GM21528 (cell line): ENCODE measurements at regions not wholly inside any gene's neighbourhood (a gene's known extent, or its start where the extent isn't known, plus 50 kb on each side); places are given as distances from the start of the nearest gene placed in this dataset.
A peak's percentile ranks its signal among the peaks of the same experiment; 100 is the strongest.
"Not testable (repeated sequence)": the region's sequence is repeated elsewhere in the genome, so short reads cannot be mapped to it uniquely, and the experiment has no call there.

ENCODE experiments used
- ATAC-seq: cut with Tn5 transposase; IDR thresholded peaks from one replicate; pipeline ENCODE4 v1.9.1; 2021; ENCODE audit warnings: mild to moderate bottlenecking, moderate library complexity; ENCODE audit not compliant: unreplicated experiment, low FRiP score

DNA sequence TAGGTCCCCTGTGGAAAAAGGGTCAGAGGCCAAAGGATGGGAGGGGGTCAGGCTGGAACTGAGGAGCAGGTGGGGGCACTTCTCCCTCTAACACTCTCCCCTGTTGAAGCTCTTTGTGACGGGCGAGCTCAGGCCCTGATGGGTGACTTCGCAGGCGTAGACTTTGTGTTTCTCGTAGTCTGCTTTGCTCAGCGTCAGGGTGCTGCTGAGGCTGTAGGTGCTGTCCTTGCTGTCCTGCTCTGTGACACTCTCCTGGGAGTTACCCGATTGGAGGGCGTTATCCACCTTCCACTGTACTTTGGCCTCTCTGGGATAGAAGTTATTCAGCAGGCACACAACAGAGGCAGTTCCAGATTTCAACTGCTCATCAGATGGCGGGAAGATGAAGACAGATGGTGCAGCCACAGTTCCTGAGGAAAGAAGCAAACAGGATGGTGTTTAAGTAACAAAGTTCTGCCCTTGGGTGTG, 165.8 kb downstream of the RPIA start:
- ATAC-seq: no peak

DNA sequence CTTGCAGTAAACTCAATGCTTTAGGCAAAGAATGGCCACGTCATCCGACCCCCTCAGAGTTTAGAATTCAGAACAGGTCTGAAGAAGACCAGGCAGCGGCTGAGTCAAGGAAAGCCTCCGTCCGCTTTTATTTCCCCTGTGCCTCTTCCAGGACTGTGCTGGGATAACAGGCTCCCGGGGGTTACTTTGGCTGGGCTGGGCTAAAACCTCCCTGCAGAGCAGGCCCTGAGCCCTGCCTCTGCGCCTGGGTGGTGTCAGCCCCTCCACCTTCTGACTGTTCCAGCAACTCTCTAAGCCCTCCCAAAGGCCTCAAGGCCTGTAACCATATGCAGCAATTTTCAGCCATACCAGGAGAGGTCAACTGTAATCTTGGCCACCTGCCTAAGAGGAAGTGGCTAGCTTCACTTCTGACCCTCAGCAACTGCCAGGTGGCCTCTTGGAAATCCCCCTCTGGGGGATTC, 166.5 kb downstream of the RPIA start:
- ATAC-seq: no peak

DNA sequence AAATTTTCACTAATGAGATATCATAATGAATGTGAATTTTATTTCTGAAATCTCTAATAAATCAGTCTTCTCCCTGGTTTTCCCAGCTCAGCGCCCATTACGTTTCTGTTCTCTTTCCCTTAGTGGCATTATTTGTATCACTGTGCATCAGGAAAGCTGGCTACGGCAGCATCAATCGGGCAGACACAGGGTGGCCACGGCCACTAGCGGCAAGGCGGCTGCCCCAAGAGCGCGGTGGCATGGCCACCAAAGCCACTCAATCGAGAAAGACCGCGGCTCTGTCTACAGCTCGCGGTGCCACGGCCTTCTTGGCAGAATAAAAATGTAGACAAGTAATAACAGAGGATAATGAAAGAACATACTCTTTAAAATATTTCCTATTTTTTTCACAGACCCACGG, 168.0 kb downstream of the RPIA start:
- no peak for ATAC-seq

DNA sequence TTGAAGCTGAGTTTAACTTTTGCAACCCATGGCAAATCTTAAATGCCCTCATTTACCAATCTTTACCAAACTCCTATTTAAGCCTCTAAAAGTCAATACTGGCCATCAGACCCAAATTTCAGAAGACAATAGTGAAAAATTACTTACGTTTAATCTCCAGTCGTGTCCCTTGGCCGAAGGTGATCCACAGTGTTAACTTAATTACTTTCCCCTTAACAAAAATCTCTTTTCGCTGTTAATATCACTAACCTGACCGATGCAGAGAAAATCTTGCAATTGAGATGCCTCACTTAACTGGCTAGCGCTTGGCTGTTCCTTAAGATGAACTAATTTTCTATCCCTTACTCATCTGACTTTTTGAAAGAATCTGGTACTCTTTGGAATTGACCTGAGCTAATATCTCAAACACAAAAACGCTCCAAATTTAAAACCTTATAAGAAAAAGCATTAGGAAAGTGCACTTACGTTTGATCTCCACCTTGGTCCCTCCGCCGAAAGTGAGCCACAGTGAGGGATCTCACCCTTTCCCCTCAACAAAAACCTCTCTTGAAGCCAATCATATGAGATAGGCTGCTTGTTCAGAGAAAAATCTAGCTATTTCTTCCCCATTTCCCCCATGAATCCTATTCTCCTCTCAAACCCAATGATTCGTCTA, 169.1 kb downstream of the RPIA start:
- no peak for ATAC-seq

DNA sequence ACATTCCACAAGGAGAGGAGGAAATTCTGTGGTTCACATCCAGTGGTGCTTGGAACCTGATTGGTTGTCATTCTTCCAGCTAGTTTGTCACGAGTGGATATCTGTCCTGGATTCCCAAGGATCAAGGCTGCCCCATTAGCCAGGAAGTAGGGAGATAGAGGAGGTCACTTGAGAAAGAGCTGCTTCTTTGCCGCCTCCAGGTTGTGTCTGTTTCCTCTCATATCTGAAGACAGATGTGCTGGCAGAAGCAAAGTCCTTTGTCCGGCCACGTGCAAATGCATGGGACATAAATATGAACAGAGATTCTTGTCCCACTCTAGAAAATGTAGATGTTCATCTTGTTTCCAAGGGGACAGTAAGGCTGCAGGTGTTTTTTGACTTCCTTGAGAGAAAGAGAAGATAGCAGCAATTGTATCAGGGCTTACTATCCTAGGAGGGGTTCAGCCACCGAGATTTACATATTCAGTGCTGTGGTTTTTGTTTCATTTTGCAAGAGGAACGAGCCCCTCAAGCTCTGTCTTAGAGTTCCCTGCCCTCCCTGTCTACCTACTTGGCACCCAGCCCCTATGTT, 174.4 kb downstream of the RPIA start:
- peak; percentile 77 for ATAC-seq

DNA sequence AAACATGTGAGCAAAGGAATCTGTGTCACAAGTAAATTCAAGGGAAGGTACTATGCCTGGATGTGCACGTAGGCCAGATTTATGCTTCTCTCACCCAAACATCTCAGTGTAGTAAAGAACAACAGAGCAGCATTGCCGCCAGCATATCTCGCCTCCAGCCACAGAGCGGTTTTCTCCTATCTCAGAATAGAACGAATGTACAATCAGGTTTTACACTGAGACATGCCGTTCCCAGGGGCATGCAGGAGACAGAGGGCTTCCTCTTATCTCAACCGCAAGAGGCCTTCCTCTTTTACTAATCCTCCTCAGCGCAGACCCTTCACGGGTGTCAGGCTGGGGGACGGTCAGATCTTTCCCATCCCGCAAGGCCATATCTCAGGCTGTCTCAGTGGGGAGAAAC, 175.3 kb downstream of the RPIA start:
- ATAC-seq: no peak

DNA sequence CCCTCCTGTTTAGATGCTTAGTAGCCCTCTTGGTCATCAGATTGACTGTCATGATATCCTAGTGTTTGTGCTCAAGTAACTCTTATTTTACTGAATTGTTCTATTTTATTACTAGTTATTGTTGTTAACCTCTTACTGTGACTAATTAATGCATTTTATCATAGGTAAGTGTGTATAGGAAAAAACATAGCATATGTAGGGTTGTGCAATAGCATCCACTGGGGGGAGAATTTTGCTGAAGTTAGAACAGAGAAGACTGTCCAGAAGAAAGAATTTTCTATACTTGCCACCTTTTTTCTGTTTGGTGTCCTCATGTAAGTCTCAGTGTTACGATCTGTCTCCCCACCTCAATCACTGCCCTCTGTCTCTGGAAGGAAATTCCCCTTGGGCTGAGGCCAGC, 177.4 kb downstream of the RPIA start:
- ATAC-seq: no peak

DNA sequence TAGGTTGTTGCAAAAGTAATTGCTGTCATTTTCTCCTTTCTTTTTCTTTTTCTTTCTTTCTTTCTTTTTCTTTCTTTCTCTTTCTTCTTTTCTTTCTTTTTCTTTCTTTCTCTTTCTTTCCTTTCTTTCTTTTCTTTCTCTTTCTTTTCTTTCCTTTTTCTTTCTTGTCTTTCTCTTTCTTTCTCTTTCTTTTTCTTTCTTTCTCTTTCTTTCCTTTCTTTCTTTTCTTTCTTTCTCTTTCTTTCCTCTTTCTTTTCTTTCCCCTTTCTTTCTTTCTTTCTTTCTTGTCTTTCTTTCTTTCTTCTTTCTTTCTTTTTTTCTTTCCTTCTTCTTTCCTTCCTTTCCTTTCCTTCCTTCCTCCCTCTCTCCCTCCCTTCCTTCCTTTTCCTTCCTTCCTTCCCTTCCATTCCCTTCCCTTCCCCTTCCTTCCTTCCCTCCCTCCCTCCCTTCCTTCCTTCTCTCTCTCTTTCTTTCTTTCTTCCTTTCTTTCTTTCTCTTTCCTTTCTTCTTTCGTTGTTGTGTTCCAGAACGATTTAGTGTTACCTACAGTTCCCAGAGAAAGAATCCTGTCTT, 178.9 kb downstream of the RPIA start:
- no peak for ATAC-seq

DNA sequence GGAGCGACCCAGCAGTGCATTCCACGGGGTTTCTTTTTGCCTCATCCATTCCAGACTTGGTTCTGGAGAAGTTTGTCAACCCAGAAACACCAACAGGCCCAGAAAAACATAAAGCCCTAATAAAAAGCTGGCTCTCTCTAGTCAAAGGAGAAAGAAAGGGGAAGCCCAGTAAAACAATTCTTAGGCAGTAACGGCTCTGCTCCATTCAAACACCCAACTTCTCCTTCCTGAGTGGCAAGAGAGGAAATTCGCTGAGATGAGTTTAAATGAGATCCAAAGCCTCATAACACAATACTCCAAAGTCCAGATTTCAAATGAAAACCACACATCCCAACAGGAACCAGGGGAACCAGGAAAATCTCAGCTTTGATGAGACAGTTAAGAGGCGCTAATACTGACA, 179.9 kb downstream of the RPIA start:
- ATAC-seq: no peak

DNA sequence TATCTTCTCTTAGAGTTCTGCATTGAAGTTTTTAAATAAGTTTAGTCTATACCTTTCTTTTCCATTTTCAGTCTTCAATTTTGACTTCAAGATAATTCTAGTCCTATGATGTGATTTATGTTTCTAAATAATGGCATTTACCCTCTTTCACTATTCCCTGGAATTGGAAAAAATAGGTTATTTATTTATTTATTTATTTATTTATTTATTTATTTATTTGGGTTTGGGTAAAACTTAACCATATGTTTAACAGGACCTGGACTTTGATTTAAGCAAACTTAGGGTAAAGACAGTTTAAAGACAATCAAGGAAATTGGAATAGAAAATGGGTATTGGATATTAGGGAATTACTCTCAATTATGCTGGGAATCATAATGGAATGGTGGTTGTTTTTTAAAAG, 182.1 kb downstream of the RPIA start:
- ATAC-seq: no peak

DNA sequence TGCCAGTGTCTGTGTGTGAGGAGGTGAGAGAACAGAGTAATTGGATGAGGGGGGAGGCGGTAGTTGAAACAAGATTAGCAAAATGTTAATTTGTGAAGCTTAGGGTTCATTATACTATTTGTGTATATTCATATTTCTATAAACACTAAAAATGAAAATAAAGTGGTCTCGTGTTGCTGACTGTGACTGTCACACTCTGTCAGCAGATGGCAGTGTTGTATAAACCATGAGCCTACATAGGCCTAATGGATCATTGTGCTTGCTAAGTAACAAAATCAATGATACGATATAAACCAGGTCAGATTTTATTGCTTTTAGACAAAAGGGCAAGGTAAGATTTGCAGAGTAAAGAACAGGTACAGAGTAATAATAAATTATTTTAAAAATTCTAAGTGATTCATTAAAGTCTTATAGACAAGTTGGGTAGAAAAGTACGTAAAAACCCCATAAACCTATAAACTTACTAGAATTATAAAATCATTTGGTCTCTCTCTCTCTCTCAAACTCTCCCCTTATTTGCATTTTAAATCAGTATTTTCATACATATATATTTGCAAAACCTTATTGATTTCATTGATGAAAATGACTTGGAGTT, 182.7 kb downstream of the RPIA start:
- no peak for ATAC-seq

DNA sequence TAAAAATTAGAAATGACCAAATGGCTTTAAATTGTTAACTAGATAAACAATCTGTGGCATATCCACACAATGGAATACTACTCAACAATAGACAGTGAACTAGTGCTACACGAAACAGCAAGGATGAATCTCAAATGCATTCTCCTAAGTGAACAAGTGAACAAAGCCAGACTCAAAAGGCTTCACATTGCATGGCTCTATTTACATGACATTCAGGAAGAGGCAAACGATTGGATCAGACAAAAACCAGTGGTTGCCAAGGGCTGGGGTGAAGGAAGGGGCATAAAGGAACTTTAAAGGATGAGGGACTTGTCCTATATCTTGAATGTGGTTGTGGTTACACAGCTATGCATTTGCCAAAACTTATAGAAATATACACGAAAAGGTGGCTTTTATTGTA, 184.3 kb downstream of the RPIA start:
- no peak for ATAC-seq

DNA sequence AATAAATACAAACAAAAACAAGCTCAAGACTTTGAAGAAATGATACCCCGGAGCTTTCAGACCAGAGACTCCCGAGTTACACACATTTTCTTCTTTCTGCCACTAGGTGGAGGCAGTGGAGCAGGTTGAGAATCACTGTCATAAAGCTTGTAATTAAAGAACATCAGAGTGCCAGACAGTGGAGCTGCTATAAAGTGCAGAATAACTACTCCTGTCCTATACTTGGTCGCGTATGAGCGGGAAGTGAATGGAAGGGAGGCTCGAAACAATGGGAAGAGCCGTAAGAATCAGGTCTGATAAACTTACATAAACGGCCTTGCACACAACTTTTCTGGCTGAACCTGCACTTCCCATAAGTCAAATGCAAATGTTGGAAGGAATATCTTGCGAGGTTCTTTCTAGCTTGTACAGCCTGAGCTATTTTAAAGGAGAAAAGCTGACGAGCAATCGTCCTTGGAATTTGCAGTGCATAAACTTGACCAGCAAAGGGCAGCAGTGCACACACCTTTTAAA, 189.0 kb downstream of the RPIA start:
- ATAC-seq: no peak

DNA sequence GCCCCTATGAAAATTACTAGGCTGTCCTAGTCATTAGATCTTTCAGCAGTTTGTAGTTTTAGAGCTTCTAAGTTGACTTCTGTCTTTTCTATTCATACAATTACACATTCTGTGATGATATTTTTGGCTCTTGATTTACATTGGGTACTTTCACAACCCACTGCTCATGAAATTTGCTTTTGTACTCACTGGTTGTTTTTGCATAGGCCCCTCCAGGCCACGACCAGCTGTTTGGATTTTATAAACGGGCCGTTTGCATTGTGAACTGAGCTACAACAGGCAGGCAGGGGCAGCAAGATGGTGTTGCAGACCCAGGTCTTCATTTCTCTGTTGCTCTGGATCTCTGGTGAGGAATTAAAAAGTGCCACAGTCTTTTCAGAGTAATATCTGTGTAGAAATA, 193.8 kb downstream of the RPIA start:
- peak; percentile 67 for ATAC-seq

DNA sequence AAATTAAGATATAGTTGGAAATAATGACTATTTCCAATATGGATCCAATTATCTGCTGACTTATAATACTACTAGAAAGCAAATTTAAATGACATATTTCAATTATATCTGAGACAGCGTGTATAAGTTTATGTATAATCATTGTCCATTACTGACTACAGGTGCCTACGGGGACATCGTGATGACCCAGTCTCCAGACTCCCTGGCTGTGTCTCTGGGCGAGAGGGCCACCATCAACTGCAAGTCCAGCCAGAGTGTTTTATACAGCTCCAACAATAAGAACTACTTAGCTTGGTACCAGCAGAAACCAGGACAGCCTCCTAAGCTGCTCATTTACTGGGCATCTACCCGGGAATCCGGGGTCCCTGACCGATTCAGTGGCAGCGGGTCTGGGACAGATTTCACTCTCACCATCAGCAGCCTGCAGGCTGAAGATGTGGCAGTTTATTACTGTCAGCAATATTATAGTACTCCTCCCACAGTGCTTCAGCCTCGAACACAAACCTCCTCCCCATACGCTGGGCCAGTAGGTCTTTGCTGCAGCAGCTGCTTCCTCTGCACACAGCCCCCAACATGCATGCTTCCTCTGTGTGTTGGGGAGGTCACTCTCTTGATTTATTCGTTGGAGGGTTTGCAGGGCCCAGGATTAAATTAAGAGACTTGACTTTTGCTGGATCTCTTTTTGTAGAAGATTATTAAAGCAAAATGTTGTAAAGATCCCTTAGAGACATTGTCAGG, 194.4 kb downstream of the RPIA start:
- ATAC-seq: no peak

DNA sequence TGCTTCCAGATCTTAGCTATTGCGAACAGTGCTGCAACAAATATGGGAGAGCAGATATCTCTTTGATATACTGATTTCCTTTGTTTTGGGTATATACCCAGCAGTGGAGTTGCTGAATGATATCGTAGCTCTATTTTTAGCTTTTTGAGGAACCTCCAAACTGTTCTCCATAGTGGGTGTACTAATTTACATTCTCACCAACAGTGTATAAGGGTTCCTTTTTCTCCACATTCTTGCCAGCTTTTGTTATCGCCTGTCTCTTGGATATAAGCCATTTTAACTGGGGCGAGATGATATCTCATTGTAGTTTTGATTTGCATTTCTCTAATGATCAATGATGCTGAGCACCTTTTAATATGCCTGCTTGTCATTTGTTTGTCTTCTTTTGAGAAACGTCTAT, 196.0 kb downstream of the RPIA start:
- not testable (repeated sequence) for ATAC-seq

DNA sequence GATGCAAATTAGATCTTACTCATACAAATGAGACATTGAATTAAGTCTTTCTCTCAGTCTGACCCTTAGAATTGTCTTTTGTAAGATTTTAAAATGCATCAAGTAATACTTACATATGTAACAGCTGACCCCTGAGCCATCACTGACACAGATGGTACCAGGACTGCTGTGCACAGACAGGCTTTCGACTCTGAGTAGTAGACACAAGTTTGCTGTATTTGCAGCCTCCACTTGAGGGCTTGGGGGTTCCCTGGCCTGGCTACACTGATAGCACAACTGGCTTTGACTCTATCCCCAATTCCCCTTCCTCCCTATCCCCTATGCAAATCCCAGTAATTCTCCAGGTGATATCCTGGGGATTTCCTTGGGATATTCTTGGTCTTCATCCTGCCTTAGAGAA, 200.7 kb downstream of the RPIA start:
- ATAC-seq: no peak

DNA sequence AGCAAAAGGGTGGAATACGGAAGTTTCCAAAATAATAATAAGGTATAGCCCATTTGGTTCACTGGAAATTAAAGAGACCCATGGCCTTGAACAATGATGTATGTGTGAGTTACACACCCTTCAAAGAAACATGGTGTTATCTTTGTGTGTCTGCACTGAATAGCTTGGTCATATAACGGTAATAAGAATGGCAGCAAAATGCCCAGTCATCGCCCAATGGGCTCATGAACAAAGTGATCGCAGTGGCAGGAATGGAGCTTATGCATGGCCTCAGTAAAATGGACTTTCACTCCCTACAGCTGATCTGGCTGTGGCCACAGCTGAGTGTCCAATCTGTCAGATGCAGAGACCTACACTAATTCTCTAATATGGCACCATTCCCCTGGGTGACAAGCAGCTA, 201.3 kb downstream of the RPIA start:
- no peak for ATAC-seq

DNA sequence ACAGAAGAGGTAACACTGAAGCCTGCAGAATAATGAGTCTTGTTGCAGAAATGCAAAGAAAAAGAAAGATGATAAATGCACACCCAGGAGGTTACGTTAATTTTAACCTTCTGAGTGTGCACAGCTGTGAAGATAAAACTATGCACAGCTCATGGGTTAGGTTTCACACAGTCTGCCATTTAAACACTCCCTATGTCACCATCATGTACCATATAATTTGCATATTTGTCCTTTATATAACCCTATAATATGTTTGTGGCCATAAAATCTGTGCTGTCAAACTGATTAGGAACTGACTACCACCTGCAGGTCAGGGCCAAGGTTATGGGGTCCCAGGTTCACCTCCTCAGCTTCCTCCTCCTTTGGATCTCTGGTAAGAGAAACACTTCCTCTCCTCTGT, 205.5 kb downstream of the RPIA start:
- ATAC-seq: no peak

DNA sequence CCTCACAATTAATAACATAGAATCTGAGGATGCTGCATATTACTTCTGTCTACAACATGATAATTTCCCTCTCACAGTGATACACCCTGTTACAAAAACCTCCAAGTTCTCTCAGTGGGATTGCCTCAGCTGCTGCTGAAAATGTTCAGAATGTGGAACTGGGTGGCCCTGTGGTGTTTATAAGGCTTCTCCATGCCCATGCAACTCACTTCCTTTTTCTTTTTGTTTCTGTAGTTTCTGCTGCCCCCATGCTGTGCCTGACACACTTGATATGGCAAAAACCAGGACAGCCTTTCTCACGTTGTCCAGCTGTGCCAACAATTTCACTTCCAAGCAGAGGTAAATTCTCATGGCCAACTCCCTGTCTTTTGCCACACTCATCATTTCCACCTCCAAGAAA, 206.2 kb downstream of the RPIA start:
- ATAC-seq: no peak
